ENCODE measurements at regions not wholly inside any gene's neighbourhood (a gene's known extent, or its start where the extent isn't known, plus 50 kb on each side); places are given as distances from the start of the nearest gene placed in this dataset.

DNA sequence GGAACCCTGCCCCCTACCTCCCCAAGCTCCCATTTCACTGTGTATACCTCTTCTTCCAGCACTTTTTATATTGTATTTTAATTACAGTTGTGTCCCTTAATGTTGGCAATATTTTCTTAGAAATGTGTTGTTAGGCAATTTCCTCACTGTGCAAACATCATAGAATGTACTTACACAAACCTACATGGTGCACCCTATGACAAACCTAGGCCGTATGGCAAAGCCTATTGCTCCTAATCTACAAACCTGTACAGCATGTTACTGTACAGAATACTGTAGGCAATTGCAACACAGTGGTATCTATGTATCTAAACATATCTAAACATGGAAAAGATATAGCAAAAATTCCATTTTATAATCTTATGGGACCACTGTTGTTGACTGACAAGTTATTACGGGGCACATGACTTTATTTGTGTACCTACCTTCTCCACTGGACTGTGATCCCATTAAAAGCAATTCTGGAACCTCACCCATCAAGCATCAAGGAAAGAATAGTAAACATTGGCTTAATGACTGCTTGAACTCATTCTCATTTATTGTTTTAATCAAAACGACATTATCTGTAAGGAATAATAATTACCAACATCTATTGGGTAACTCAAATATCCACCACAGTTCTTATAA is 1641.5 kb upstream of the ZEB2 start:
- DNase-seq (ENCODE audit: low read depth, low spot score): no peak
- no peaks in the 10 kb centered on the region for H3K79me2 ChIP-seq (ENCODE audit: insufficient read depth, low read length)
- no peak overlapping the region for H2AFZ ChIP-seq (ENCODE audit: low read depth, low read length, poor library complexity, severe bottlenecking)
- ChIA-PET RAD21 (ENCODE audit: low non-redundant PET in 1 of 2, low total read pairs in 2 of 2, uncharacterized antibody in 2 of 2, unreplicated experiment in 2 of 2) (no interaction called here), POLR2A (no interaction called here), CTCF (no interaction called here)
- H3K9me3 ChIP-seq (ENCODE audit: control insufficient read depth in 1 of 2, insufficient read depth in 1 of 2, low read depth in 1 of 2, low read length in 2 of 2): no peaks in the 10 kb centered on the region
- intact Hi-C loops (cut with micrococcal nuclease): no loop called here
- no peaks in the 10 kb centered on the region for H3K9me2 ChIP-seq (ENCODE audit: insufficient read depth)
- TF ChIP-seq POLR2AphosphoS5 (IDR thresholded peaks at IDR 0.05; ENCODE audit: low read depth, low read length): no peak
- no peak for TF ChIP-seq TCF7L2 (IDR thresholded peaks at IDR 0.05; ENCODE audit: borderline replicate concordance, extremely low read depth, insufficient read depth, insufficient read length)
- TF ChIP-seq REST (IDR thresholded peaks at IDR 0.05; ENCODE audit: low read depth): no peak
- TF ChIP-seq, protein P1, sequence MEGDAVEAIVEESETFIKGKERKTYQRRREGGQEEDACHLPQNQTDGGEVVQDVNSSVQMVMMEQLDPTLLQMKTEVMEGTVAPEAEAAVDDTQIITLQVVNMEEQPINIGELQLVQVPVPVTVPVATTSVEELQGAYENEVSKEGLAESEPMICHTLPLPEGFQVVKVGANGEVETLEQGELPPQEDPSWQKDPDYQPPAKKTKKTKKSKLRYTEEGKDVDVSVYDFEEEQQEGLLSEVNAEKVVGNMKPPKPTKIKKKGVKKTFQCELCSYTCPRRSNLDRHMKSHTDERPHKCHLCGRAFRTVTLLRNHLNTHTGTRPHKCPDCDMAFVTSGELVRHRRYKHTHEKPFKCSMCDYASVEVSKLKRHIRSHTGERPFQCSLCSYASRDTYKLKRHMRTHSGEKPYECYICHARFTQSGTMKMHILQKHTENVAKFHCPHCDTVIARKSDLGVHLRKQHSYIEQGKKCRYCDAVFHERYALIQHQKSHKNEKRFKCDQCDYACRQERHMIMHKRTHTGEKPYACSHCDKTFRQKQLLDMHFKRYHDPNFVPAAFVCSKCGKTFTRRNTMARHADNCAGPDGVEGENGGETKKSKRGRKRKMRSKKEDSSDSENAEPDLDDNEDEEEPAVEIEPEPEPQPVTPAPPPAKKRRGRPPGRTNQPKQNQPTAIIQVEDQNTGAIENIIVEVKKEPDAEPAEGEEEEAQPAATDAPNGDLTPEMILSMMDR (IDR thresholded peaks at IDR 0.05 in 2 of 3, conservative IDR thresholded peaks at IDR 0.05 in 1 of 3; ENCODE audit: borderline replicate concordance in 1 of 3, insufficient read depth in 1 of 3, low read depth in 2 of 3, low read length in 2 of 3): no peak
- TF ChIP-seq ZFX (IDR thresholded peaks at IDR 0.05): no peak
- no peak for TF ChIP-seq ELF1 (IDR thresholded peaks at IDR 0.05; ENCODE audit: borderline replicate concordance, low read depth)
- TF ChIP-seq MAX (IDR thresholded peaks at IDR 0.05): no peak
- TF ChIP-seq EZH2phosphoT487 (IDR thresholded peaks at IDR 0.05; ENCODE audit: borderline replicate concordance): no peak
- no peak for TF ChIP-seq YY1 (IDR thresholded peaks at IDR 0.05; ENCODE audit: extremely low read depth, insufficient replicate concordance, low read depth, low read length)
- no peak for TF ChIP-seq CEBPB (IDR thresholded peaks at IDR 0.05; ENCODE audit: low read depth)
- TF ChIP-seq SP1 (IDR thresholded peaks at IDR 0.05; ENCODE audit: low read depth): no peak
- TF ChIP-seq SRF (IDR thresholded peaks at IDR 0.05; ENCODE audit: low read depth): no peak
- no peak for TF ChIP-seq EGR1 (IDR thresholded peaks at IDR 0.05; ENCODE audit: low read depth)
- TF ChIP-seq, protein P2, sequence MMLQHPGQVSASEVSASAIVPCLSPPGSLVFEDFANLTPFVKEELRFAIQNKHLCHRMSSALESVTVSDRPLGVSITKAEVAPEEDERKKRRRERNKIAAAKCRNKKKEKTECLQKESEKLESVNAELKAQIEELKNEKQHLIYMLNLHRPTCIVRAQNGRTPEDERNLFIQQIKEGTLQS (IDR thresholded peaks at IDR 0.05): no peak
- no peak for TF ChIP-seq SIN3A (IDR thresholded peaks at IDR 0.05; ENCODE audit: low read depth)
- no peak for TF ChIP-seq RAD21 (IDR thresholded peaks at IDR 0.05; ENCODE audit: low read depth)
- TF ChIP-seq JUND (IDR thresholded peaks at IDR 0.05): no peak
- no peak for TF ChIP-seq CBX3 (IDR thresholded peaks at IDR 0.05; ENCODE audit: low read depth)
- no peak overlapping the region for H3K4me3 ChIP-seq (replicated peaks in 1 of 2; ENCODE audit: low read depth in 1 of 2, low read length in 2 of 2)
- H3K27me3 ChIP-seq (ENCODE audit: insufficient read depth, low read length): no peaks in the 10 kb centered on the region
- no peak overlapping the region for H3K27ac ChIP-seq (ENCODE audit: low read depth, low read length)
- H3K9ac ChIP-seq (ENCODE audit: low read length): no peak overlapping the region
- no peaks in the 10 kb centered on the region for H4K20me1 ChIP-seq (ENCODE audit: insufficient read depth)
- H3K4me1 ChIP-seq (ENCODE audit: control insufficient read depth in 1 of 2, insufficient read depth in 2 of 2, low read length in 2 of 2): no peaks in the 10 kb centered on the region
- no peaks in the 10 kb centered on the region for H3K36me3 ChIP-seq (ENCODE audit: control insufficient read depth in 1 of 2, insufficient read depth in 2 of 2, low read length in 2 of 2)
- no TSS peak for BruUV-seq (replicated peaks)
- H3K4me2 ChIP-seq (ENCODE audit: low read length): no peak overlapping the region
- no peak for ATAC-seq
